ENCODE measurements at regions not wholly inside any gene's neighbourhood (a gene's known extent, or its start where the extent isn't known, plus 50 kb on each side); places are given as distances from the start of the nearest gene placed in this dataset.

- TF ChIP-seq EP300 (IDR thresholded peaks at IDR 0.05; ENCODE audit: low read depth): no peak
- TF ChIP-seq POLR2A (IDR thresholded peaks at IDR 0.05): no peak
- no peak for TF ChIP-seq POLR2AphosphoS5 (IDR thresholded peaks at IDR 0.05)
- no peak for TF ChIP-seq CTCF (IDR thresholded peaks at IDR 0.05)
- H3K9me3 ChIP-seq: no peaks in the 10 kb centered on the region
- no peaks in the 10 kb centered on the region for H3K27me3 ChIP-seq
- WGBS, 2 donors (ENCODE audit: low coverage in 1 of 2): 86 to 90% methylated on average over 6 to 23 of the region's 23 CpGs
- H3K36me3 ChIP-seq: no peaks in the 10 kb centered on the region
- no peak overlapping the region for H3K4me3 ChIP-seq
- DNase-seq: no peak
- intact Hi-C loops (cut with DNase I; ENCODE audit: low total_unique reads): no loop called here
- H3K4me1 ChIP-seq: no peaks in the 10 kb centered on the region
- in situ Hi-C loops (cut with MboI; ENCODE audit: low pct_ligation_motif_present in 1 of 4, low pct_unique_long_range_greater_than_20kb in 1 of 4, low sequenced_read_pairs in 3 of 4): no loop called here
- no peak overlapping the region for H3K27ac ChIP-seq
These were observed 584.4 kb downstream of the TCERG1L start for GRCh38 chr10:130726996-130727725.

GRCh38 chr10:130727766-130728490, 583.6 kb downstream of the TCERG1L start:
- intact Hi-C loops (cut with DNase I; ENCODE audit: low total_unique reads) (no loop called here), in situ Hi-C loops (cut with MboI; ENCODE audit: low pct_ligation_motif_present in 1 of 4, low pct_unique_long_range_greater_than_20kb in 1 of 4, low sequenced_read_pairs in 3 of 4) (no loop called here)

GRCh38 chr10:130728531-130729215, 582.8 kb downstream of the TCERG1L start:
- no peaks in the 10 kb centered on the region for H3K4me1 ChIP-seq
- H3K27ac ChIP-seq: no peak overlapping the region
- no peak overlapping the region for H3K4me3 ChIP-seq
- intact Hi-C loops (cut with DNase I; ENCODE audit: low total_unique reads) (no loop called here), in situ Hi-C loops (cut with MboI; ENCODE audit: low pct_ligation_motif_present in 1 of 4, low pct_unique_long_range_greater_than_20kb in 1 of 4, low sequenced_read_pairs in 3 of 4) (no loop called here)
- H3K36me3 ChIP-seq: no peaks in the 10 kb centered on the region
- no peak for DNase-seq
- WGBS, 2 donors (ENCODE audit: low coverage in 1 of 2): 11 to 82% methylated on average over 2 to 23 of the region's 23 CpGs
- no peaks in the 10 kb centered on the region for H3K27me3 ChIP-seq
- H3K9me3 ChIP-seq: no peaks in the 10 kb centered on the region
- TF ChIP-seq POLR2AphosphoS5 (IDR thresholded peaks at IDR 0.05) (no peak), POLR2A (IDR thresholded peaks at IDR 0.05) (no peak), CTCF (IDR thresholded peaks at IDR 0.05) (no peak), EP300 (IDR thresholded peaks at IDR 0.05; ENCODE audit: low read depth) (no peak)

More at GRCh38 chr10:130727766-130728490, 583.6 kb downstream of the TCERG1L start:
- DNase-seq: no peak
- H3K27ac ChIP-seq: no peak overlapping the region
- H3K36me3 ChIP-seq: no peaks in the 10 kb centered on the region
- H3K27me3 ChIP-seq: no peaks in the 10 kb centered on the region
- H3K9me3 ChIP-seq: no peaks in the 10 kb centered on the region
- no peak for TF ChIP-seq POLR2A (IDR thresholded peaks at IDR 0.05)
- no peak for TF ChIP-seq CTCF (IDR thresholded peaks at IDR 0.05)
- TF ChIP-seq EP300 (IDR thresholded peaks at IDR 0.05; ENCODE audit: low read depth): no peak
- TF ChIP-seq POLR2AphosphoS5 (IDR thresholded peaks at IDR 0.05): no peak
- no peak overlapping the region for H3K4me3 ChIP-seq
- no peaks in the 10 kb centered on the region for H3K4me1 ChIP-seq
- 62 to 75% methylated on average over 4 to 15 of the region's 15 CpGs for WGBS, 2 donors (ENCODE audit: low coverage in 1 of 2)

- Histone ChIP-seq H3K27ac (no peak overlapping the region), H3K4me3 (no peak overlapping the region), H3K27me3 (no peaks in the 10 kb centered on the region), H3K9me3 (no peaks in the 10 kb centered on the region), H3K36me3 (no peaks in the 10 kb centered on the region), H3K4me1 (no peaks in the 10 kb centered on the region)
- no peak for DNase-seq
- TF ChIP-seq POLR2AphosphoS5 (IDR thresholded peaks at IDR 0.05) (no peak), POLR2A (IDR thresholded peaks at IDR 0.05) (no peak), CTCF (IDR thresholded peaks at IDR 0.05) (no peak), EP300 (IDR thresholded peaks at IDR 0.05; ENCODE audit: low read depth) (no peak)
- intact Hi-C loops (cut with DNase I; ENCODE audit: low total_unique reads) (no loop called here), in situ Hi-C loops (cut with MboI; ENCODE audit: low pct_ligation_motif_present in 1 of 4, low pct_unique_long_range_greater_than_20kb in 1 of 4, low sequenced_read_pairs in 3 of 4) (no loop called here)
These were observed 581.6 kb downstream of the TCERG1L start for GRCh38 chr10:130729876-130730275.
